ENCODE measurements at regions not wholly inside any gene's neighbourhood (a gene's known extent, or its start where the extent isn't known, plus 50 kb on each side); places are given as distances from the start of the nearest gene placed in this dataset.

DNA sequence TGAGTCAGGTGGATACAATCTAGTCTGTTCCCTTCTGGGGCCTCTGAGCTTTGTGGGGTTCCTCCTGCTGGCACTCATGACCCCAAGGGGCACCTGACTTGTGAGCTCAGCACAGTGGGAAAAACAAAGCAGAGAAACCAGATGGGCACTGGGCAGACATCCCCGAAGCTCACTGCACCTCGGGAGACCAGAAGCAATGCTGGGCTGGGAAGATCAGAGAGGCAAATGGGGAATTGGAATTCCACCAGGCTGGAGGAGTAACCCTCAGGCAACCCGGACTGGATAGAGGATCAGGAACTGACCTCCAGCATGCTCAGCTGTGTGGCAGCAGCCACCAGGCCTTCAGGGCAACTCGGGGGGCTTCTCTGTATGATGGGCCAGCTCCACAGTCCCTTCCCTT, 50.3 kb downstream of the ABCC12 start:
- in situ Hi-C loops (cut with HindIII; ENCODE audit: extremely low pct_ligation_motif_present, low pct_unique_long_range_greater_than_20kb) = no loop called here
- Histone ChIP-seq H3K4me3 (replicated peaks in 1 of 3; ENCODE audit: insufficient read depth in 1 of 3, low read depth in 2 of 3, low read length in 3 of 3) (no peak overlapping the region), H3K36me3 (replicated peaks in 1 of 2; ENCODE audit: control insufficient read depth in 1 of 2, insufficient read depth in 2 of 2, low read length in 2 of 2) (no peaks in the 10 kb centered on the region), H3K79me2 (ENCODE audit: insufficient read depth, low read length) (no peaks in the 10 kb centered on the region), H2AFZ (ENCODE audit: low read length) (no peak overlapping the region), H3K4me1 (ENCODE audit: insufficient read depth, low read length) (peaks cover 14% of the 10 kb centered on the region; the same call in 1 of the 2 replicates), H3K9ac (ENCODE audit: insufficient read depth, low read depth, low read length) (no peak overlapping the region), H3K27me3 (ENCODE audit: control insufficient read depth in 1 of 2, insufficient read depth in 2 of 2, low read length in 2 of 2) (peaks cover 4 to 64% of the 10 kb centered on the region in 2 experiments; a peak in 3 of 5 replicates), H3K9me3 (ENCODE audit: low read length) (no peaks in the 10 kb centered on the region), H3K4me2 (ENCODE audit: low read depth, low read length) (no peak overlapping the region), H3K27ac (ENCODE audit: extremely low read length, insufficient read depth, low read length) (no peak overlapping the region), H4K20me1 (ENCODE audit: insufficient read depth, low read length) (no peaks in the 10 kb centered on the region)
- no TSS peak for BruUV-seq (replicated peaks)
- FAIRE-seq (no peak), DNase-seq (ENCODE audit: low spot score) (no peak), ATAC-seq (no peak)
- ChIA-PET POLR2A (no interaction called here), CTCF (ENCODE audit: low intra/inter-chr PET ratio, low total read pairs) (no interaction called here)
- 0% methylated on average over 4 of the region's 4 CpGs for WGBS (ENCODE audit: low lambda C conversion rate)
- intact Hi-C loops (cut with micrococcal nuclease; ENCODE audit: unreplicated experiment) = no loop called here
- no peak for TF ChIP-seq ZNF451 (CRISPR knock-in tag; IDR thresholded peaks at IDR 0.05)
- no peak for TF ChIP-seq KLF6 (CRISPR knock-in tag; IDR thresholded peaks at IDR 0.05)
- no peak for TF ChIP-seq TEAD2 (CRISPR knock-in tag; IDR thresholded peaks at IDR 0.05)
- TF ChIP-seq GZF1 (CRISPR knock-in tag; IDR thresholded peaks at IDR 0.05) = no peak
- no peak for TF ChIP-seq PITX1 (CRISPR knock-in tag; IDR thresholded peaks at IDR 0.05)
- no peak for TF ChIP-seq PCBP1 (IDR thresholded peaks at IDR 0.05; ENCODE audit: borderline replicate concordance, low read depth, low read length)
- TF ChIP-seq ZNF557 (CRISPR knock-in tag; IDR thresholded peaks at IDR 0.05) = no peak
- no peak for TF ChIP-seq ZSCAN21 (CRISPR knock-in tag; IDR thresholded peaks at IDR 0.05; ENCODE audit: borderline replicate concordance)
- TF ChIP-seq TOPORS (CRISPR knock-in tag; IDR thresholded peaks at IDR 0.05) = no peak
- TF ChIP-seq ZNF567 (CRISPR knock-in tag; IDR thresholded peaks at IDR 0.05; ENCODE audit: borderline replicate concordance) = no peak
- no peak for TF ChIP-seq ATAD3A (CRISPR knock-in tag; IDR thresholded peaks at IDR 0.05)
- no peak for TF ChIP-seq CHCHD3 (CRISPR knock-in tag; IDR thresholded peaks at IDR 0.05)
- TF ChIP-seq STAT5B (CRISPR knock-in tag; IDR thresholded peaks at IDR 0.05) = no peak
- no peak for TF ChIP-seq SNAI1 (CRISPR knock-in tag; IDR thresholded peaks at IDR 0.05; ENCODE audit: borderline replicate concordance)
- TF ChIP-seq ONECUT2 (CRISPR knock-in tag; IDR thresholded peaks at IDR 0.05) = no peak
- TF ChIP-seq ZNF501 (CRISPR knock-in tag; IDR thresholded peaks at IDR 0.05) = no peak
- no peak for TF ChIP-seq NFIC (IDR thresholded peaks at IDR 0.05; ENCODE audit: low read length)
- TF ChIP-seq TOE1 (CRISPR knock-in tag; IDR thresholded peaks at IDR 0.05) = no peak
- no peak for TF ChIP-seq ZNF3 (CRISPR knock-in tag; IDR thresholded peaks at IDR 0.05)
